ENCODE measurements at regions not wholly inside any gene's neighbourhood (a gene's known extent, or its start where the extent isn't known, plus 50 kb on each side); places are given as distances from the start of the nearest gene placed in this dataset.

GRCh38 chr18:25563816-25564683 lies 212.1 kb upstream of the ZNF521 start:
- no peaks in the 10 kb centered on the region for H3K9me2 ChIP-seq (replicated peaks; ENCODE audit: low read depth, low read length)
- H3K36me3 ChIP-seq (ENCODE audit: insufficient read depth, low read length): no peaks in the 10 kb centered on the region
- H3K79me2 ChIP-seq (ENCODE audit: insufficient read depth, low read length): no peaks in the 10 kb centered on the region
- no peak for TF ChIP-seq EZH2phosphoT487 (IDR thresholded peaks at IDR 0.05; ENCODE audit: borderline replicate concordance)
- TF ChIP-seq CTCF (conservative IDR thresholded peaks at IDR 0.05; ENCODE audit: low read length): no peak
- no peaks in the 10 kb centered on the region for H3K27me3 ChIP-seq (ENCODE audit: insufficient read depth, low read length, poor library complexity, severe bottlenecking)
- no peaks in the 10 kb centered on the region for H3F3A ChIP-seq (ENCODE audit: low read depth)
- no peak overlapping the region for H3K4me3 ChIP-seq (ENCODE audit: low read length, poor library complexity, severe bottlenecking)
- H2AFZ ChIP-seq (ENCODE audit: low read length): no peak overlapping the region
- no peaks in the 10 kb centered on the region for H4K20me1 ChIP-seq (ENCODE audit: insufficient read depth, low read length, poor library complexity, severe bottlenecking)
- no peaks in the 10 kb centered on the region for H3K9me3 ChIP-seq (ENCODE audit: insufficient read depth, low read depth, low read length)
- H3K9ac ChIP-seq (ENCODE audit: low read depth, low read length, poor library complexity, severe bottlenecking): no peak overlapping the region
- no peak overlapping the region for H3K4me2 ChIP-seq (ENCODE audit: low read depth, low read length, poor library complexity, severe bottlenecking)
- H3K4me1 ChIP-seq (ENCODE audit: insufficient read depth, low read length, poor library complexity, severe bottlenecking): no peaks in the 10 kb centered on the region

DNA sequence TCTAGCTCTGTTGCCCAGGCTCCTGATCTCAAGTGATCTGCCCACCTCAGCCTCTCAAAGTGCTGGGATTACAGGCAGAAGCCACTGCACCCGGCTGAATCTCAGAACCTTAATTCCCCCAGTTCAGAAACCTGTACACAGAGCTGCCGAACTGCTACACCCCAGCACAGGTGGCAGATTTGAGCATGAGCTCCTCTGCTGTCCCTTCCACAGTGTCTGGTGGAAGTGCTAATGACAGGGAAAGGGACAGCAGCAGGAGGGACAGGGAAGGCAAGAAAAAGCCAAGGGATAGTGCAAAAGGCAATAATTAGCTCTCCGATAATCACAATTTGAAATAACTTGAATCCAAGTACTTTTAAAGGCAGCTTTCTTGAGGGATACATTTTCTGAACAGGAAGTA lies 211.4 kb upstream of the ZNF521 start:
- Histone ChIP-seq H3K36me3 (ENCODE audit: insufficient read depth, low read length) (no peaks in the 10 kb centered on the region), H3K27me3 (ENCODE audit: insufficient read depth, low read length, poor library complexity, severe bottlenecking) (no peaks in the 10 kb centered on the region), H3K4me2 (ENCODE audit: low read depth, low read length, poor library complexity, severe bottlenecking) (no peak overlapping the region), H3K79me2 (ENCODE audit: insufficient read depth, low read length) (no peaks in the 10 kb centered on the region), H2AFZ (ENCODE audit: low read length) (no peak overlapping the region), H3K9me3 (ENCODE audit: insufficient read depth, low read depth, low read length) (no peaks in the 10 kb centered on the region), H3K4me1 (ENCODE audit: insufficient read depth, low read length, poor library complexity, severe bottlenecking) (no peaks in the 10 kb centered on the region), H3K9me2 (replicated peaks; ENCODE audit: low read depth, low read length) (no peaks in the 10 kb centered on the region), H3K9ac (ENCODE audit: low read depth, low read length, poor library complexity, severe bottlenecking) (no peak overlapping the region), H3F3A (ENCODE audit: low read depth) (no peaks in the 10 kb centered on the region), H4K20me1 (ENCODE audit: insufficient read depth, low read length, poor library complexity, severe bottlenecking) (no peaks in the 10 kb centered on the region), H3K4me3 (ENCODE audit: low read length, poor library complexity, severe bottlenecking) (no peak overlapping the region)
- TF ChIP-seq CTCF (conservative IDR thresholded peaks at IDR 0.05; ENCODE audit: low read length) (no peak), EZH2phosphoT487 (IDR thresholded peaks at IDR 0.05; ENCODE audit: borderline replicate concordance) (no peak)

GRCh38 chr18:25561918-25562317 lies 210.0 kb upstream of the ZNF521 start:
- Histone ChIP-seq H3K36me3 (ENCODE audit: insufficient read depth, low read length) (no peaks in the 10 kb centered on the region), H3K27me3 (ENCODE audit: insufficient read depth, low read length, poor library complexity, severe bottlenecking) (no peaks in the 10 kb centered on the region), H3F3A (ENCODE audit: low read depth) (no peaks in the 10 kb centered on the region), H3K4me2 (ENCODE audit: low read depth, low read length, poor library complexity, severe bottlenecking) (no peak overlapping the region), H3K79me2 (ENCODE audit: insufficient read depth, low read length) (no peaks in the 10 kb centered on the region), H3K4me1 (ENCODE audit: insufficient read depth, low read length, poor library complexity, severe bottlenecking) (no peaks in the 10 kb centered on the region), H3K9me2 (replicated peaks; ENCODE audit: low read depth, low read length) (no peaks in the 10 kb centered on the region), H3K4me3 (ENCODE audit: low read length, poor library complexity, severe bottlenecking) (no peak overlapping the region), H3K9me3 (ENCODE audit: insufficient read depth, low read depth, low read length) (no peaks in the 10 kb centered on the region), H2AFZ (ENCODE audit: low read length) (peak overlapping the region; percentile 55; the same call in 1 of the 2 replicates), H3K9ac (ENCODE audit: low read depth, low read length, poor library complexity, severe bottlenecking) (no peak overlapping the region), H4K20me1 (ENCODE audit: insufficient read depth, low read length, poor library complexity, severe bottlenecking) (no peaks in the 10 kb centered on the region)
- TF ChIP-seq CTCF (conservative IDR thresholded peaks at IDR 0.05; ENCODE audit: low read length) (peak; percentile 43), EZH2phosphoT487 (IDR thresholded peaks at IDR 0.05; ENCODE audit: borderline replicate concordance) (no peak)

Measured in Loucy (cell line).